LNCAP (cell line): ENCODE measurements at regions not wholly inside any gene's neighbourhood (a gene's known extent, or its start where the extent isn't known, plus 50 kb on each side); places are given as distances from the start of the nearest gene placed in this dataset.

Experiments used
- CTCF ChIP-seq: fragments of 450-650 bp; IDR thresholded peaks from 2 replicates; pipeline ENCODE4 v1.5.1; 2017; ENCODE audit warnings: mild to moderate bottlenecking

- no peak for TF ChIP-seq CTCF
Measured at GRCh38 chr2:16584084-16584483, 81.5 kb downstream of the CYRIA start.

- no peak for TF ChIP-seq CTCF
Measured at GRCh38 chr2:16581241-16581640, 84.4 kb downstream of the CYRIA start.

GRCh38 chr2:16578081-16578480 is 87.6 kb downstream of the CYRIA start:
- no peak for TF ChIP-seq CTCF

- TF ChIP-seq CTCF = no peak
Measured at GRCh38 chr2:16570516-16570915, 95.1 kb downstream of the CYRIA start.

GRCh38 chr2:16568998-16569784 is 96.4 kb downstream of the CYRIA start:
- TF ChIP-seq CTCF = no peak

- TF ChIP-seq CTCF = no peak
Measured at GRCh38 chr2:16566701-16567100, 98.9 kb downstream of the CYRIA start.

GRCh38 chr2:16565481-16565880 is 100.2 kb downstream of the CYRIA start:
- no peak for TF ChIP-seq CTCF

- TF ChIP-seq CTCF = no peak
Measured at GRCh38 chr2:16561676-16562075, 104.0 kb downstream of the CYRIA start.
